HUES6 (cell line): ENCODE measurements at regions not wholly inside any gene's neighbourhood (a gene's known extent, or its start where the extent isn't known, plus 50 kb on each side); places are given as distances from the start of the nearest gene placed in this dataset.

Experiments
- H3K27ac ChIP-seq: 2 replicates; pipeline ENCODE4 v1.7.0; 2013; ENCODE audit warnings: low read depth, mild to moderate bottlenecking, low read length, inconsistent platforms
- H3K27me3 ChIP-seq: 2 replicates; pipeline ENCODE4 v1.6.1; 2013; ENCODE audit warnings: low read length; ENCODE audit not compliant: control insufficient read depth, insufficient read depth
- H3K36me3 ChIP-seq: 2 replicates; pipeline ENCODE4 v1.6.1; 2013; ENCODE audit warnings: low read length; ENCODE audit not compliant: control insufficient read depth, insufficient read depth
- H3K4me1 ChIP-seq: 2 replicates; pipeline ENCODE4 v1.6.1; 2013; ENCODE audit warnings: low read length; ENCODE audit not compliant: control insufficient read depth, insufficient read depth
- H3K4me3 ChIP-seq: 2 replicates; pipeline ENCODE4 v1.5.1; 2013; ENCODE audit warnings: low read depth, low read length
- H3K9ac ChIP-seq: one replicate; pipeline ENCODE4 v1.6.1; 2013; ENCODE audit warnings: mild to moderate bottlenecking, low read length
- H3K9me3 ChIP-seq: 2 replicates; pipeline ENCODE4 v1.6.1; 2013; ENCODE audit warnings: low read depth, low read length; ENCODE audit not compliant: control insufficient read depth, insufficient read depth

DNA sequence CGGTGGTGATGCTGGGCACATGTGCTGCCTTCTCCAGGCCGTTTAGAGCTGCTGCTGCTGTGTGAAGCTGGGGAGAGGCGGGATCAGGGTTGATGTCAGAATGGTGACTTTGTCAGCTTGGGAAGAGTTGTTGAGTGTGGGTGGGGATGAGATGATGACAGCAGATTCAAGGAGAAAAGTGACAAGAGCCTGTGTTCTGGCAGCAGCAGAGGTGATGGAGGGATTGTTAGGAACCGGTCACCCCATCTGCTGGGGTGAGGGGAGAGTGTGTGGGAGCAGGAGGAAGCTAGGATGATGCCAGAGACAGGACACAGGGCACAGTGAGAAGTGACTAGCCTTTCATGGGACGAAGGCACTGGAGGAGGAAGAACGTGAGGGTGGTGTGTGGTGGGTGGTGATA, 345.5 kb downstream of the RNF144A start:
- peaks cover 6% of the 10 kb centered on the region for H3K9me3 ChIP-seq

DNA sequence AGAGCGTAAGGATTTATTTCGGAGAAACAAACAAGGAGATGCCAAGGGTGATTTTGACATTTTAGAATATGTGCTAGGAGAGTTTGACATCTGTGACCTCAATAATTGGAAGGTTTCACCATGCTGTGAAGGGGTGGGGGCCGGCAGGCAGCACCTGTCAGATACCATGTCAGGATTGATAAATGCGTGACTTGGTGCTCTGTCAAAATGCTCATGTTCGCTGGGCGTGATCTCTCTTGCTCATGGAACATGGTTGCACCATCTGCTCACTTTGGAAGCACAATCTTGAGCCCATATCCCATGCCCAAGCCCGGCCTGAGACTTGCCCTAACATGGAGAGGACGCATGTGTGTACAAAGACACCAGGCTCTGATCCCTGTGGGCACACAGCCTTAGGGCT, 347.6 kb downstream of the RNF144A start:
- H3K4me1 ChIP-seq, result no peaks in the 10 kb centered on the region
- H3K9me3 ChIP-seq, result no peaks in the 10 kb centered on the region
- H3K27me3 ChIP-seq, result no peaks in the 10 kb centered on the region
- no peak overlapping the region for H3K9ac ChIP-seq
- no peak overlapping the region for H3K27ac ChIP-seq
- H3K4me3 ChIP-seq, result no peak overlapping the region
- H3K36me3 ChIP-seq, result no peaks in the 10 kb centered on the region

More for the DNA sequence above, 345.5 kb downstream of the RNF144A start:
- Histone ChIP-seq H3K27me3 (no peaks in the 10 kb centered on the region), H3K36me3 (no peaks in the 10 kb centered on the region), H3K4me3 (no peak overlapping the region), H3K27ac (no peak overlapping the region), H3K9ac (no peak overlapping the region), H3K4me1 (no peaks in the 10 kb centered on the region)

GRCh38 chr2:7265286-7265685, 348.1 kb downstream of the RNF144A start:
- Histone ChIP-seq H3K27me3 (no peaks in the 10 kb centered on the region), H3K9me3 (no peaks in the 10 kb centered on the region), H3K4me1 (no peaks in the 10 kb centered on the region)

GRCh38 chr2:7269106-7269643, 352.0 kb downstream of the RNF144A start:
- Histone ChIP-seq H3K4me3 (no peak overlapping the region), H3K4me1 (no peaks in the 10 kb centered on the region), H3K27me3 (no peaks in the 10 kb centered on the region), H3K9me3 (no peaks in the 10 kb centered on the region), H3K36me3 (no peaks in the 10 kb centered on the region), H3K9ac (no peak overlapping the region), H3K27ac (no peak overlapping the region)

More at GRCh38 chr2:7265286-7265685, 348.1 kb downstream of the RNF144A start:
- Histone ChIP-seq H3K4me3 (no peak overlapping the region), H3K27ac (no peak overlapping the region), H3K36me3 (no peaks in the 10 kb centered on the region), H3K9ac (no peak overlapping the region)

GRCh38 chr2:7270011-7270431, 352.8 kb downstream of the RNF144A start:
- H3K4me3 ChIP-seq, result no peak overlapping the region

GRCh38 chr2:7272210-7272609, 355.0 kb downstream of the RNF144A start:
- H3K36me3 ChIP-seq, result no peaks in the 10 kb centered on the region
- H3K4me1 ChIP-seq, result no peaks in the 10 kb centered on the region
- no peaks in the 10 kb centered on the region for H3K9me3 ChIP-seq
- H3K9ac ChIP-seq, result no peak overlapping the region
- no peak overlapping the region for H3K27ac ChIP-seq
- no peak overlapping the region for H3K4me3 ChIP-seq
- no peaks in the 10 kb centered on the region for H3K27me3 ChIP-seq

More at GRCh38 chr2:7270011-7270431, 352.8 kb downstream of the RNF144A start:
- Histone ChIP-seq H3K27ac (no peak overlapping the region), H3K9ac (no peak overlapping the region), H3K9me3 (no peaks in the 10 kb centered on the region), H3K36me3 (no peaks in the 10 kb centered on the region), H3K27me3 (no peaks in the 10 kb centered on the region), H3K4me1 (no peaks in the 10 kb centered on the region)

DNA sequence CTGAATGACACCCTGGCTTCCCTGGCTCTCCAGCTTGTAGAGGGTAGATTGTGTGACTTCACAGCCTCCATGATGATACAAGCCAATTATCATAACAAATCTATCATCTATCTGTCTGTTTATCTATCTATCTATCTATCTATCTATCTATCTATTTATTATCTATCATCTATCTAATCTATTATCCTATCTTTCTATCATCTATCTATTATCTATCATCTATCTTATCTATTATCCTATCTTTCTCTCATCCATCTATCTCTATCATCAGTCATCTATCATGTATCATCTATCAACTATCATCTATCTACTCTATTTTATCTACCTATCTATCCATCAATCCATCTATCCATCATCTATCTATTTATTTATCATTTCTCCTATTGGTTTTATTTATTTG, 361.8 kb downstream of the RNF144A start:
- H3K36me3 ChIP-seq, result no peaks in the 10 kb centered on the region
- H3K4me1 ChIP-seq, result peaks cover 4% of the 10 kb centered on the region
- H3K4me3 ChIP-seq, result no peak overlapping the region

DNA sequence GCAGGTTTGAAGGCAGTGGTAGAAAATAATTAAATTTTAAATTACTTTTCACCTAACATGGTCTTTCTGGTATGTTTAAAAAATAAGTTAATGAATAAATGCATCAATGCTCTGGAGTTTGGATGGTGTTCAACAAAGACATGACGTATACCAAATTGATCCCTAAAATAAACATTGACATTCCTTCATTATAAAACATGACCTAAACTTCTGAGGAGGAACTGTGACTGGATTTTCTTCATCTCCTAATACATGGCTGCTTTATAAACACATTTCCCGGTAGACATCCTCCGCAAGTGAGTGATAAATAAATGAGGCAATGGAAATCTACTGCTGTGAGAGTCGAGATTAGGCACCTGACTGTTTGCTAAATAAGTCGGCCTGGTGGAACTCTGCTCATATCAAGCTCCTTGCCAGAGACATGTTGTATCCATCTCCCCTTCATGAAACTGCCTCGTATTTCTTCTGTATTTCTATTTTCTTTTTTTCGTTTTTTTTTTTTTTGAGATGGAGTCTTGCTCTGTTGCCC, 362.3 kb downstream of the RNF144A start:
- H3K4me3 ChIP-seq, result no peak overlapping the region
- no peak overlapping the region for H3K27ac ChIP-seq
- H3K36me3 ChIP-seq, result no peaks in the 10 kb centered on the region
- no peaks in the 10 kb centered on the region for H3K27me3 ChIP-seq
- peaks cover 4% of the 10 kb centered on the region for H3K4me1 ChIP-seq
- H3K9me3 ChIP-seq, result no peaks in the 10 kb centered on the region
- no peak overlapping the region for H3K9ac ChIP-seq

More for the DNA sequence above, 361.8 kb downstream of the RNF144A start:
- Histone ChIP-seq H3K9ac (no peak overlapping the region), H3K9me3 (no peaks in the 10 kb centered on the region), H3K27me3 (no peaks in the 10 kb centered on the region), H3K27ac (no peak overlapping the region)

DNA sequence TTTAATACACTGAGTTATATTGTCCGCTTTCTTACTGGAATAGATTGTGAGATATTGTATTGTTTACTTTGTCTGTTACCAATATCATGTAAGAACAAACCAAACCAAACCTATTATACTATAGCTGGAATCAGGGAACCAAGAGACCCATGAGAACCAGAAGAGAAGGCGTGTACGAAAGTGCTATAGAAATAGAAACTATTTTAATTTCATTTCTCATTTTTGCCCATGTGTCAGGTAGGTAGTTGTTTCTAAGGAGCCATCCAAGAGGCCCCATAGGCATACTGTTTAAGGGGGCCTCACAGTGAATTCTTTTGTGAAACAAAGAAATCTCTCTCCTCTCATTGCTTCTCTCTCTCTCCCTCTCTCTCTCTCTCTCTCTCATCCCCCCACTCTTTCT, 363.6 kb downstream of the RNF144A start:
- Histone ChIP-seq H3K4me1 (peaks cover 4% of the 10 kb centered on the region), H3K27me3 (no peaks in the 10 kb centered on the region), H3K9ac (no peak overlapping the region), H3K27ac (no peak overlapping the region), H3K36me3 (no peaks in the 10 kb centered on the region), H3K9me3 (no peaks in the 10 kb centered on the region), H3K4me3 (no peak overlapping the region)

- Histone ChIP-seq H3K9me3 (no peaks in the 10 kb centered on the region), H3K9ac (no peak overlapping the region), H3K27ac (no peak overlapping the region), H3K4me3 (no peak overlapping the region), H3K4me1 (peaks cover 4% of the 10 kb centered on the region), H3K27me3 (no peaks in the 10 kb centered on the region), H3K36me3 (no peaks in the 10 kb centered on the region)
Measured at GRCh38 chr2:7281231-7282201, 364.3 kb downstream of the RNF144A start.

- H3K27me3 ChIP-seq, result no peaks in the 10 kb centered on the region
- H3K36me3 ChIP-seq, result no peaks in the 10 kb centered on the region
- H3K4me1 ChIP-seq, result no peaks in the 10 kb centered on the region
- no peaks in the 10 kb centered on the region for H3K9me3 ChIP-seq
- H3K9ac ChIP-seq, result no peak overlapping the region
- H3K27ac ChIP-seq, result no peak overlapping the region
- H3K4me3 ChIP-seq, result no peak overlapping the region
Measured at GRCh38 chr2:7286120-7286519, 368.9 kb downstream of the RNF144A start.
